Neural cell (in vitro differentiated cells): ENCODE measurements at regions not wholly inside any gene's neighbourhood (a gene's known extent, or its start where the extent isn't known, plus 50 kb on each side); places are given as distances from the start of the nearest gene placed in this dataset.

Experiments used
- H2AFZ ChIP-seq: fragments of 200-600, 300-800 bp; sonication (generic), shearing (Covaris generic); 2 replicates; pipeline ENCODE4 v1.6.0; 2014; ENCODE audit warnings: low read depth, mild to moderate bottlenecking, antibody characterized with exemption, low read length, moderate library complexity
- H3F3A ChIP-seq: fragments of 200-600 bp; shearing (Covaris generic); 2 replicates; pipeline ENCODE4 v1.6.1; 2016; ENCODE audit warnings: mild to moderate bottlenecking, moderate library complexity, mixed read lengths, antibody characterized with exemption, low read length; ENCODE audit not compliant: insufficient read depth, poor library complexity, severe bottlenecking
- H3K27ac ChIP-seq: fragments of 200-600, 300-800 bp; sonication (generic), shearing (Covaris generic); 2 replicates; pipeline ENCODE4 v1.5.1; 2014; ENCODE audit warnings: mild to moderate bottlenecking, low read length, moderate library complexity
- H3K27me3 ChIP-seq: fragments of 300-800, 200-600 bp; sonication (generic), shearing (Covaris generic); 2 replicates; pipeline ENCODE4 v1.6.0; 2014; ENCODE audit warnings: mild to moderate bottlenecking, low read depth, low read length, moderate library complexity; ENCODE audit not compliant: insufficient read depth
- H3K36me3 ChIP-seq: fragments of 300-800, 200-600 bp; sonication (generic), shearing (Covaris generic); 2 replicates; pipeline ENCODE4 v1.5.1; 2014; ENCODE audit warnings: mild to moderate bottlenecking, antibody characterized with exemption, low read length, moderate library complexity; ENCODE audit not compliant: insufficient read depth
- H3K4me2 ChIP-seq: fragments of 300-800, 200-600 bp; sonication (generic), shearing (Covaris generic); 2 replicates; pipeline ENCODE4 v1.6.0; 2014; ENCODE audit warnings: mild to moderate bottlenecking, low read length
- H3K4me3 ChIP-seq: fragments of 300-800, 200-600 bp; sonication (generic), shearing (Covaris generic); 2 replicates; pipeline ENCODE4 v1.5.1; 2014; ENCODE audit warnings: mild to moderate bottlenecking, low read length, moderate library complexity
- H3K79me2 ChIP-seq: fragments of 200-600 bp; shearing (Covaris generic); replicated peaks from 2 replicates; pipeline ENCODE4 v1.6.0; 2014; ENCODE audit warnings: mild to moderate bottlenecking, low read length, moderate library complexity; ENCODE audit not compliant: insufficient read depth
- H3K9ac ChIP-seq: fragments of 300-800, 200-600 bp; sonication (generic), shearing (Covaris generic); 2 replicates; pipeline ENCODE4 v1.6.1; 2016; ENCODE audit warnings: mild to moderate bottlenecking, low read length, mixed read lengths
- H3K9me2 ChIP-seq: fragments of 200-600 bp; shearing (Covaris generic); 2 replicates; pipeline ENCODE4 v1.6.1; 2016; ENCODE audit warnings: mild to moderate bottlenecking, low read length, mixed read lengths; ENCODE audit not compliant: insufficient read depth
- H3K9me3 ChIP-seq: fragments of 200-600, 300-800 bp; sonication (generic), shearing (Covaris generic); 2 replicates; pipeline ENCODE4 v1.6.1; 2016; ENCODE audit warnings: mild to moderate bottlenecking, mixed run types, low read length, moderate library complexity, mixed read lengths
- H4K20me1 ChIP-seq: fragments of 200-600 bp; shearing (Covaris generic); 2 replicates; pipeline ENCODE4 v1.6.1; 2016; ENCODE audit warnings: mild to moderate bottlenecking, mixed run types; ENCODE audit not compliant: insufficient read depth
- CTCF ChIP-seq: fragments of 450-650 bp; IDR thresholded peaks from 2 replicates; pipeline ENCODE4 v1.5.1; 2014; ENCODE audit warnings: antibody characterized with exemption, mild to moderate bottlenecking, moderate library complexity; ENCODE audit not compliant: poor library complexity, severe bottlenecking
- EP300 ChIP-seq: fragments of 450-650 bp; conservative IDR thresholded peaks from 2 replicates; pipeline ENCODE4 v1.6.1; 2014; ENCODE audit warnings: antibody characterized with exemption, mild to moderate bottlenecking, moderate library complexity; ENCODE audit not compliant: poor library complexity, severe bottlenecking
- EZH2 ChIP-seq: fragments of 200-600, 300-800 bp; shearing (Covaris generic), sonication (generic); IDR thresholded peaks from 2 replicates; pipeline ENCODE4 v1.6.1; 2014; ENCODE audit warnings: antibody characterized with exemption, low read length, borderline replicate concordance, mild to moderate bottlenecking; ENCODE audit not compliant: insufficient read depth, poor library complexity, severe bottlenecking
- MXI1 ChIP-seq: fragments of 450-650 bp; conservative IDR thresholded peaks from 2 replicates; pipeline ENCODE4 v1.6.1; 2014; ENCODE audit warnings: antibody characterized with exemption, mild to moderate bottlenecking; ENCODE audit not compliant: poor library complexity, severe bottlenecking
- POLR2AphosphoS5 ChIP-seq: IDR thresholded peaks from 2 replicates; pipeline ENCODE4 v1.6.1; 2012
- RAD21 ChIP-seq: fragments of 450-650 bp; conservative IDR thresholded peaks from 2 replicates; pipeline ENCODE4 v1.6.1; 2014; ENCODE audit warnings: antibody characterized with exemption, mild to moderate bottlenecking, moderate library complexity
- SMC3 ChIP-seq: fragments of 450-650 bp; conservative IDR thresholded peaks from 2 replicates; pipeline ENCODE4 v1.6.1; 2014; ENCODE audit warnings: antibody characterized with exemption, mild to moderate bottlenecking, moderate library complexity; ENCODE audit not compliant: poor library complexity
- TAF1 ChIP-seq: IDR thresholded peaks from 2 replicates; pipeline ENCODE4 v1.6.1; 2012; ENCODE audit warnings: low read depth
- TF ChIP-seq, protein P1 (sequence below): IDR thresholded peaks from 2 replicates; pipeline ENCODE4 v1.6.1; 2012; ENCODE audit warnings: borderline replicate concordance

DNA sequence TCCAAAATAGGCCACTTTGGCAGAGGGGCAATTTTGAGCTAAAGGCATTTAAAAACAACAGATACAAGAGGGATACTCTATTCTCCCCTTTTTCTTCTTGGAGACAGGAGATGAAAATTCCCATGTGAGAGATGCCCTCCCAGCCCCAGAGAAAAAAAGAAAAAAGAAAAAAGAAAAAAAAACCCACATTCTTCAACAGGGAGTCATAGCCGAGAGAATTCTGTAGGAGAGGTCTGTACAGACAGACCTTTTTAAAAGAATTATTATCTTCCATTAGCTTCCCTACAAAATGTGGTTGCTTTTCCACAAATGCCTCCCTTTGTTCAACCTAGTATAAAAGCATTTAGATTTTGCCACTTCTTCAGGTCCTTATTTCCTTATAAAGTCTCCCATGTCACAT is 89.9 kb downstream of the SPCS3 start:
- no peaks in the 10 kb centered on the region for H3K9me2 ChIP-seq
- H3K27ac ChIP-seq = no peak overlapping the region
- H3K79me2 ChIP-seq = no peaks in the 10 kb centered on the region
- no peak overlapping the region for H3K4me3 ChIP-seq
- no peak overlapping the region for H3K4me2 ChIP-seq
- no peaks in the 10 kb centered on the region for H3F3A ChIP-seq
- H3K9me3 ChIP-seq = no peaks in the 10 kb centered on the region
- no peaks in the 10 kb centered on the region for H3K27me3 ChIP-seq
- H3K36me3 ChIP-seq = no peaks in the 10 kb centered on the region
- TF ChIP-seq, protein P1, sequence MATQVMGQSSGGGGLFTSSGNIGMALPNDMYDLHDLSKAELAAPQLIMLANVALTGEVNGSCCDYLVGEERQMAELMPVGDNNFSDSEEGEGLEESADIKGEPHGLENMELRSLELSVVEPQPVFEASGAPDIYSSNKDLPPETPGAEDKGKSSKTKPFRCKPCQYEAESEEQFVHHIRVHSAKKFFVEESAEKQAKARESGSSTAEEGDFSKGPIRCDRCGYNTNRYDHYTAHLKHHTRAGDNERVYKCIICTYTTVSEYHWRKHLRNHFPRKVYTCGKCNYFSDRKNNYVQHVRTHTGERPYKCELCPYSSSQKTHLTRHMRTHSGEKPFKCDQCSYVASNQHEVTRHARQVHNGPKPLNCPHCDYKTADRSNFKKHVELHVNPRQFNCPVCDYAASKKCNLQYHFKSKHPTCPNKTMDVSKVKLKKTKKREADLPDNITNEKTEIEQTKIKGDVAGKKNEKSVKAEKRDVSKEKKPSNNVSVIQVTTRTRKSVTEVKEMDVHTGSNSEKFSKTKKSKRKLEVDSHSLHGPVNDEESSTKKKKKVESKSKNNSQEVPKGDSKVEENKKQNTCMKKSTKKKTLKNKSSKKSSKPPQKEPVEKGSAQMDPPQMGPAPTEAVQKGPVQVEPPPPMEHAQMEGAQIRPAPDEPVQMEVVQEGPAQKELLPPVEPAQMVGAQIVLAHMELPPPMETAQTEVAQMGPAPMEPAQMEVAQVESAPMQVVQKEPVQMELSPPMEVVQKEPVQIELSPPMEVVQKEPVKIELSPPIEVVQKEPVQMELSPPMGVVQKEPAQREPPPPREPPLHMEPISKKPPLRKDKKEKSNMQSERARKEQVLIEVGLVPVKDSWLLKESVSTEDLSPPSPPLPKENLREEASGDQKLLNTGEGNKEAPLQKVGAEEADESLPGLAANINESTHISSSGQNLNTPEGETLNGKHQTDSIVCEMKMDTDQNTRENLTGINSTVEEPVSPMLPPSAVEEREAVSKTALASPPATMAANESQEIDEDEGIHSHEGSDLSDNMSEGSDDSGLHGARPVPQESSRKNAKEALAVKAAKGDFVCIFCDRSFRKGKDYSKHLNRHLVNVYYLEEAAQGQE = no peak
- no peak for TF ChIP-seq SMC3
- TF ChIP-seq RAD21 = no peak
- no peak for TF ChIP-seq POLR2AphosphoS5
- TF ChIP-seq EZH2 = no peak
- no peak for TF ChIP-seq MXI1
- TF ChIP-seq TAF1 = no peak
- no peak for TF ChIP-seq CTCF
- no peak for TF ChIP-seq EP300
- H4K20me1 ChIP-seq = no peaks in the 10 kb centered on the region
- no peak overlapping the region for H3K9ac ChIP-seq
- H2AFZ ChIP-seq = no peak overlapping the region

- no peaks in the 10 kb centered on the region for H3K79me2 ChIP-seq
Observed at GRCh38 chr4:176413171-176413570, 93.4 kb downstream of the SPCS3 start.

More at GRCh38 chr4:176413171-176413570, 93.4 kb downstream of the SPCS3 start:
- Histone ChIP-seq H3K27ac (no peak overlapping the region), H3K4me3 (no peak overlapping the region), H3K27me3 (no peaks in the 10 kb centered on the region), H4K20me1 (no peaks in the 10 kb centered on the region), H3K9ac (no peak overlapping the region), H3K36me3 (no peaks in the 10 kb centered on the region), H3K4me2 (no peak overlapping the region), H3F3A (no peaks in the 10 kb centered on the region), H2AFZ (no peak overlapping the region), H3K9me3 (no peaks in the 10 kb centered on the region), H3K9me2 (no peaks in the 10 kb centered on the region)
- no peak for TF ChIP-seq CTCF
- no peak for TF ChIP-seq EZH2
- TF ChIP-seq SMC3 = no peak
- TF ChIP-seq, protein P1 = no peak
- TF ChIP-seq MXI1 = no peak
- TF ChIP-seq EP300 = no peak
- TF ChIP-seq RAD21 = no peak
- no peak for TF ChIP-seq POLR2AphosphoS5
- TF ChIP-seq TAF1 = no peak
